ENCODE measurements at regions not wholly inside any gene's neighbourhood (a gene's known extent, or its start where the extent isn't known, plus 50 kb on each side); places are given as distances from the start of the nearest gene placed in this dataset.
"Not testable (repeated sequence)": the region's sequence is repeated elsewhere in the genome, so short reads cannot be mapped to it uniquely, and the experiment has no call there.

GRCh38 chr14:40100544-40101196 lies 668.4 kb upstream of the FBXO33 start:
- Mint-ChIP-seq H3K4me1 (no peaks in the 10 kb centered on the region), H3K36me3 (no peaks in the 10 kb centered on the region), H3K9me3 (peaks cover 12% of the 10 kb centered on the region), H3K27me3 (no peaks in the 10 kb centered on the region), H3K4me3 (no peak overlapping the region), H3K27ac (no peak overlapping the region)

- no peak overlapping the region for H3K4me3 Mint-ChIP-seq
- peaks cover 9% of the 10 kb centered on the region for H3K9me3 Mint-ChIP-seq
- H3K36me3 Mint-ChIP-seq: no peaks in the 10 kb centered on the region
- H3K27me3 Mint-ChIP-seq: no peaks in the 10 kb centered on the region
- H3K4me1 Mint-ChIP-seq: no peaks in the 10 kb centered on the region
- H3K27ac Mint-ChIP-seq: no peak overlapping the region
Measured at GRCh38 chr14:40099316-40099715, 667.1 kb upstream of the FBXO33 start.

GRCh38 chr14:40098468-40098867 lies 666.2 kb upstream of the FBXO33 start:
- Mint-ChIP-seq H3K36me3 (no peaks in the 10 kb centered on the region), H3K27ac (no peak overlapping the region), H3K4me1 (no peaks in the 10 kb centered on the region), H3K27me3 (no peaks in the 10 kb centered on the region), H3K9me3 (peaks cover 6% of the 10 kb centered on the region), H3K4me3 (no peak overlapping the region)

- peaks cover 6% of the 10 kb centered on the region for H3K9me3 Mint-ChIP-seq
- H3K27me3 Mint-ChIP-seq: no peaks in the 10 kb centered on the region
- H3K36me3 Mint-ChIP-seq: no peaks in the 10 kb centered on the region
- H3K4me3 Mint-ChIP-seq: no peak overlapping the region
- H3K27ac Mint-ChIP-seq: no peak overlapping the region
- no peaks in the 10 kb centered on the region for H3K4me1 Mint-ChIP-seq
Measured at GRCh38 chr14:40096968-40097367, 664.7 kb upstream of the FBXO33 start.

GRCh38 chr14:40093800-40094199 lies 661.6 kb upstream of the FBXO33 start:
- no peak overlapping the region for H3K27ac Mint-ChIP-seq
- no peaks in the 10 kb centered on the region for H3K27me3 Mint-ChIP-seq
- H3K4me1 Mint-ChIP-seq: no peaks in the 10 kb centered on the region
- H3K4me3 Mint-ChIP-seq: no peak overlapping the region
- no peaks in the 10 kb centered on the region for H3K36me3 Mint-ChIP-seq
- peaks cover 6% of the 10 kb centered on the region for H3K9me3 Mint-ChIP-seq

- Mint-ChIP-seq H3K27ac (no peak overlapping the region), H3K9me3 (no peaks in the 10 kb centered on the region), H3K4me3 (no peak overlapping the region), H3K27me3 (no peaks in the 10 kb centered on the region), H3K36me3 (no peaks in the 10 kb centered on the region), H3K4me1 (no peaks in the 10 kb centered on the region)
Measured at GRCh38 chr14:40074169-40074568, 641.9 kb upstream of the FBXO33 start.

GRCh38 chr14:40072175-40072574 lies 639.9 kb upstream of the FBXO33 start:
- no peak overlapping the region for H3K4me3 Mint-ChIP-seq
- no peaks in the 10 kb centered on the region for H3K4me1 Mint-ChIP-seq

GRCh38 chr14:40058901-40059897 lies 627.0 kb upstream of the FBXO33 start:
- Mint-ChIP-seq H3K27ac (no peak overlapping the region), H3K36me3 (no peaks in the 10 kb centered on the region), H3K4me1 (no peaks in the 10 kb centered on the region), H3K27me3 (no peaks in the 10 kb centered on the region), H3K4me3 (no peak overlapping the region), H3K9me3 (peaks cover 4% of the 10 kb centered on the region)

More at GRCh38 chr14:40072175-40072574, 639.9 kb upstream of the FBXO33 start:
- Mint-ChIP-seq H3K27me3 (no peaks in the 10 kb centered on the region), H3K36me3 (no peaks in the 10 kb centered on the region), H3K27ac (no peak overlapping the region), H3K9me3 (no peaks in the 10 kb centered on the region)

- Mint-ChIP-seq H3K27ac (no peak overlapping the region), H3K27me3 (no peaks in the 10 kb centered on the region)
Measured at GRCh38 chr14:40053416-40053815, 621.2 kb upstream of the FBXO33 start.

GRCh38 chr14:40028991-40029390 lies 596.8 kb upstream of the FBXO33 start:
- H3K27ac Mint-ChIP-seq: no peak overlapping the region
- no peaks in the 10 kb centered on the region for H3K36me3 Mint-ChIP-seq
- no peak overlapping the region for H3K4me3 Mint-ChIP-seq
- H3K27me3 Mint-ChIP-seq: no peaks in the 10 kb centered on the region
- no peaks in the 10 kb centered on the region for H3K4me1 Mint-ChIP-seq
- H3K9me3 Mint-ChIP-seq: no peaks in the 10 kb centered on the region

More at GRCh38 chr14:40053416-40053815, 621.2 kb upstream of the FBXO33 start:
- Mint-ChIP-seq H3K4me3 (no peak overlapping the region), H3K9me3 (no peaks in the 10 kb centered on the region), H3K36me3 (no peaks in the 10 kb centered on the region), H3K4me1 (no peaks in the 10 kb centered on the region)

GRCh38 chr14:40025101-40025500 lies 592.9 kb upstream of the FBXO33 start:
- Mint-ChIP-seq H3K4me1 (no peaks in the 10 kb centered on the region), H3K4me3 (no peak overlapping the region), H3K27me3 (no peaks in the 10 kb centered on the region)

GRCh38 chr14:40010961-40011360 lies 578.7 kb upstream of the FBXO33 start:
- Mint-ChIP-seq H3K36me3 (no peaks in the 10 kb centered on the region), H3K9me3 (no peaks in the 10 kb centered on the region), H3K4me1 (no peaks in the 10 kb centered on the region), H3K4me3 (no peak overlapping the region), H3K27me3 (no peaks in the 10 kb centered on the region), H3K27ac (no peak overlapping the region)

More at GRCh38 chr14:40025101-40025500, 592.9 kb upstream of the FBXO33 start:
- Mint-ChIP-seq H3K36me3 (no peaks in the 10 kb centered on the region), H3K27ac (no peak overlapping the region), H3K9me3 (peaks cover 5% of the 10 kb centered on the region)

GRCh38 chr14:40009771-40010170 lies 577.5 kb upstream of the FBXO33 start:
- no peaks in the 10 kb centered on the region for H3K36me3 Mint-ChIP-seq
- no peaks in the 10 kb centered on the region for H3K27me3 Mint-ChIP-seq
- no peaks in the 10 kb centered on the region for H3K4me1 Mint-ChIP-seq
- no peaks in the 10 kb centered on the region for H3K9me3 Mint-ChIP-seq
- H3K27ac Mint-ChIP-seq: no peak overlapping the region
- no peak overlapping the region for H3K4me3 Mint-ChIP-seq

- H3K27ac Mint-ChIP-seq, H3K4me3 Mint-ChIP-seq, H3K9me3 Mint-ChIP-seq, H3K4me1 Mint-ChIP-seq, H3K27me3 Mint-ChIP-seq, H3K36me3 Mint-ChIP-seq: not testable (repeated sequence)
Measured at GRCh38 chr14:40008345-40008744, 576.1 kb upstream of the FBXO33 start.

GRCh38 chr14:40004871-40005500 lies 572.8 kb upstream of the FBXO33 start:
- Mint-ChIP-seq H3K27ac (no peak overlapping the region), H3K9me3 (no peaks in the 10 kb centered on the region), H3K4me3 (no peak overlapping the region)

GRCh38 chr14:40003773-40004172 lies 571.5 kb upstream of the FBXO33 start:
- Mint-ChIP-seq H3K36me3 (no peaks in the 10 kb centered on the region), H3K9me3 (no peaks in the 10 kb centered on the region), H3K27me3 (no peaks in the 10 kb centered on the region), H3K27ac (no peak overlapping the region), H3K4me3 (no peak overlapping the region), H3K4me1 (no peaks in the 10 kb centered on the region)

More at GRCh38 chr14:40004871-40005500, 572.8 kb upstream of the FBXO33 start:
- Mint-ChIP-seq H3K27me3 (no peaks in the 10 kb centered on the region), H3K36me3 (no peaks in the 10 kb centered on the region), H3K4me1 (no peaks in the 10 kb centered on the region)
